MM.1S (cell line): ENCODE measurements at regions not wholly inside any gene's neighbourhood (a gene's known extent, or its start where the extent isn't known, plus 50 kb on each side); places are given as distances from the start of the nearest gene placed in this dataset.

ENCODE experiments used
- CTCF ChIP-seq: fragments of 300-600 bp; sonication (generic); IDR thresholded peaks from 2 replicates; pipeline ENCODE4 v1.5.1; 2016; ENCODE audit warnings: antibody characterized with exemption, low read length, mixed read lengths
- EZH2 ChIP-seq: fragments of 300-600 bp; sonication (generic); optimal IDR thresholded peaks from 2 replicates; pipeline ENCODE3; 2017; ENCODE audit warnings: low read depth, mild to moderate bottlenecking, antibody characterized with exemption, low read length, mixed read lengths
- EZH2phosphoT487 ChIP-seq: fragments of 300-600 bp; sonication (generic); IDR thresholded peaks from 2 replicates; pipeline ENCODE4 v1.6.1; 2018; ENCODE audit warnings: antibody characterized with exemption, low read length

GRCh38 chr1:234773936-234774677 lies 164.1 kb upstream of the IRF2BP2 start:
- TF ChIP-seq CTCF, result no peak
- TF ChIP-seq EZH2phosphoT487, result no peak
- TF ChIP-seq EZH2, result no peak
